Limb (tissue), 2 donors: ENCODE measurements at regions not wholly inside any gene's neighbourhood (a gene's known extent, or its start where the extent isn't known, plus 50 kb on each side); places are given as distances from the start of the nearest gene placed in this dataset.

Experiments used
- DNase-seq, 2 donors: peaks; one replicate each; pipeline ENCODE4 v3.0.0-alpha.2; 2016; ENCODE audit errors: extremely low spot score in 2 of 2

DNA sequence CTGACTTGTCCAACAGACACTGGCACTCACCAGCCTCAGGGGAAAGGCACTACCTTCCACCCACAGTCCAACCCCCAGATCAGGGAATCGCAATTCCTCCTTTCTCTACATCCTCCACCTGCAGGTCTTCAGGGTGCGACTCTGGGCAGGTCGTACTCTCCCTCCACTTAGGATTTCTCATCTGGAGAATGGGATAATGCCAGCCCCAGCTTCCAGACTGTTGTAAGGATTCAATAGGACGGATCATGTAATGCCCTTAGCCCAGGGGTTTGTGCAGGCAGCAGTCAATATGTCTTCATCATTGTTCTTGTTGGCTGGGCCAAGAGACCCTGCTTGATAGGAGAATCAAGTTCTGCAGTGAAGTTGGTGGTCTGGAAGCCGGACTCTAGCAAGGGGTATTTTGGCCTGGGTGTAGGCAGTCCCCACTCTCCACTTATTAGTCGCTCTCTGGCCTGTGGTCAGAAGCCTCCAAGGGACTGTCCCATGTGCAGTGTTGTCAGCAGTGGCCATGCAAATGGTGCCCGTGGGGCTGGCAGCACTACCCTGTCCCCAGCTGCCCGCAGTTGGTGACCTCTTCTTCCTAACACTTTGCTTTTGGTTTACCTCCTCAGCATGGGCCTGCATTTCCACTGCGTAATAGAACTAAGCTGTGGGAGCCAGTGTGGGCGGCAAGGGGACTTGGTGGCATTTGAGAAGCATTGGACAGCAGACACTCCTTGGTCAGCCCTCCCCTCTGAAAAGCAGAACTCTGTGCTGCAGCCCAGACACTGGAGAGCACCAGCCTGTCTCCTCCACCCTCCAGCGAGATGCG, 172.4 kb upstream of the HS6ST1 start:
- DNase-seq: peak in 1 of 2 donors; percentile 21

DNA sequence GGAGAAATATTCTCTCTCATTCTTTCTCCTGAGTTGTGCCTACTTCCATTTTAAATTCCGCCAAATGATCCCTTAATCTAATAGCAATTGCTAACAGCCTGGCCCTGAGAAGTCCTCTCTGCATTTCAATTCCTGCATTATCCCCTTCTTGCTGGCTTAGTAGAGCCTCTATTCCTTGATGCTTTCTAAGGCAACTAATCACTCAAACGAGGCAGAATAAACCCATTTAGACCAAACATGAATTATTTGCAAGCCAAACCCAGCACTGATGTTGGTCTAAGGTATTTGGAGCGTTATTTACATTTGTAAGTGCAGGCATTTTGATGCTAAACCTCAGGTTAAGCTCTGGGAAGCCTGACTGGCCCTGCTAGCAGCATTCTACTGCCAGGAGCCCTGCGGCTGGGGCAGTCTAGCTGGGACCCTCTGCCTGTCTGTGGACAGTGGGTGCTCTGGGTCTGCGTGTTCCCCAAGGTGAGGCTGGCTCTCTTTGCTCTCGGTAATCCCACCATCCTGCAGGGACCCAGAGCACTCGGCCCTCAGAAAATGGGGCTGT, 173.1 kb upstream of the HS6ST1 start:
- peak in 1 of 2 donors; percentile 17 for DNase-seq

DNA sequence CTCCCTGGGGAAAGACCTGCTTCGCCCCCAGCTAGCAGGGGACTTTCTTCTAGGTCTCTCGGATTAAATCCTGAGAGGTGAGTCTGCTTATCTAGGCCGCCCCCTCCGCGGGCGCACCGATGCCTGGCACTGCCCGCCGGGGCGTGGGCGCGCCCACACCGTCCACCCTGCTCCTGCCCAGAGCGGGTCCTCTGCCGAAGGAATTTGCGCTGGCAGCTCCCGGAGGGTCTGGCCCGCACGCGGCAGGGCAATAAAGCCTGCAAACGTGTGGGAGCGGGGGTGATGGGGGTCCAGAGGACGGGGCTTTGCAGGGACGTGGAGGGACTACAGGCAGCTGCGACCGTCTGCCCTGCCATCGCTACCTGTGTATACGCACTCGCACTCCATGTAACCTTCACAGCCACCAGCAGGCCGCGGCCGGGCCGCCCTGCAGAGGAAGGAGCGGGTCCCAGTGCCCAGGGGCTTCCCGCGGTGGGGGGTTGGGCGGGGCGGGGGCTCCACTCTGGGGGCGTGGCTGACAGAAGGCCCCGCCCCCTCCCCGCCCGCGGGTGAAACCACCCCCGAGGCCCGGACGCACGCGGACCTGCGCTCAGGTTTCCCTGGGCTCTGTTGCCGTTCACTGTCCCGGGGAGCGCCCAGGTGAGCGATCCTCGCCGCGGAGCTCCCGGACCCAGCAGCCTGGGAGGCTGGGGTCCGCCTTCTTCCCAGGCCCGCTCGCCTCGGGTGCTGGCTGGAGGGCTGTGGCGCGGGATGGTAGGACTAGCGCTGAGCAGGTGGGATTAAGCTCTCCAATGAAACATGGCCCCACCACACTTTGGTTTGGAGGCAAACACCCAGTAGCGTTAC, 174.5 kb upstream of the HS6ST1 start:
- DNase-seq: no peak

DNA sequence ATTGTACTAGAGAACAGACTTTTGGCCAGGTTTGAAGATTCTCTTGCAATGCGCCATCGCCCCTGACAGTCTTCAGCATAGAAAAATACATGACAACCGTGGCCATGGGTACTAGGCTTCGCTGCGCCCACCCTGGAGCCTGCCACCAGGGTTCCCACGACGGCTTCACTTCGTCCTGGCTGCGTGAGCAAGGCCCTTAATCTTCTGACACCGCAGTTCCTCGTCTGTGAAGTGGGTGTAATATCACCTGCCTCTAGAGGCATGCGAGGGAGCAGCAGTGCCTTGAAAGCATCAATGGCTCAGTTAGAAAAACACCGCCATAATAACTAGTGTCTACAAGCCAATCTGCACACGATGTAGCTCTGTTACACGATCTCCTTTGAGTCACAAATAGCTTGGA, 175.2 kb upstream of the HS6ST1 start:
- no peak for DNase-seq

DNA sequence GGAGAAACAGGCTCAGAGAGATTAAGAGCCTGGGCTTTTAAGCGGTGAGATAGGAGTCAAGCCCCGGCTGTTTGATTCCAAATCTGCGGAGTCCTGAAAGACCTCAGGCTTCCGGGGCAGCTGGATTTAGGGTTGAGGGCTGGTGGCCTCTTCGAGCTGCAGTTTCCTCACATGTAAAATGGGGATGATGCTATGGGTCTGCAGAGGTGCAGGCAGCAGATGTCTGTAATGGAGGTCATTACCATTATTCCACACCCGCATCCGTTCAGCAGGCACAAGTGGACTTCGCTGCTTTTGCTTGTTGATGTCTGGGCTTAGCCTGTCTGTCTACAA, 175.6 kb upstream of the HS6ST1 start:
- DNase-seq: no peak

DNA sequence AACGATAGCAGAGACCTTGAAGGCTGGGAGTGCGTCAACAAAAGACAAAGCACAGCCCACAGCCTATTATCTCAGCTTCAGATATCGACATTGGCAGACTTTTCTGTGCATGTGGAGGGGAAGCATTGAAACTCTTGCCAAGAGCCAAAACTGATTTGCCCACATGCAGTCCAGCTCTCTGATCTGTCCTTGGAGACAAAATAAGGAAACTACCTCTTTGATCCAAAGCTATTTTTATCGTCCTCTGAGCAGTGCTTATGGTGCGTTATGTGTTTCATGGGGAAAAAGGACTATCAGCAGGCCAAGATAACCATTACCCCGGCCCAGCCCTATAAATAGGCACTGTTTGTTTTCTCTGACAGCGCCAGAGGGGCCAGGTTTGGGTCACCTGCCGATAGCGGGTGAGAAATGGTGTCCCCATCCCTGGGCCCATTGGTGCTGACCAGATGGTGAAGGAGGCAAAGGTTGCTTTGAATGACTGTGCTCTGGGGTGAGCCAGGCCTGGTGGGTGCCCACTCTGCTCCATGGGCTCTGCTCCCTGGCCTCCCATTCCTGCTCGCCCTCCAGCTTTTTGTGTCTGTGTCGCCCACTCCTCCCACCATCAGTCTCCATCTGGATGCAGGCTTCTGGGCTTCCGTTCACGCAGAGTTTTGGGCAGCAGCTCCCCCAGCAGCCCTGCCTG, 176.1 kb upstream of the HS6ST1 start:
- no peak for DNase-seq

DNA sequence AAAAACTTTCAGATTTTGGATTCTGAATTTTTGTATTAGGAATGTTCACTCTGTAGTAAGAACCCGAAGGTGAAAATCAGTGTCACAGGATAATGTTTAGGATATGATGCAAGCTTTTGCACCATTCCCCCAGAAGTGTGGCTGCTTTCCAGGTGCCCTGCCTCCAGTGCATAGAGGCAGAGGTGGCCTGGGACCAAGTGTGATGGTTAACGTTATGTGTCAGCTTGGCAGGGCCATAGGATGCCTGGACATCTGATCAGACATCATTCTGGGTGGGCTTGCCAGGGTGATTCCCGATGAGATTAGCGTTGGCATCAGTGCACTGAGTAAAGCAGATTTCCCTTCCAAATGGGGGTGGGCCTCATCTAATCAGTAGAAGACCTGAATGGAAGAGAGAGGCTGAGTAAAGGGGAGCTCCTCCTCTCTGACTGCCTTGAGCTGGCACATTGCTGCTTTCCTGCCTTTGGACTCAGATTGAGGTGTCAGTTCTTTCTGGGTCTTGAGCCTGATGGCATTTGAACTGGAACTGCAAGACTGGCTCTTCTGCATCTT, 177.4 kb upstream of the HS6ST1 start:
- no peak for DNase-seq

DNA sequence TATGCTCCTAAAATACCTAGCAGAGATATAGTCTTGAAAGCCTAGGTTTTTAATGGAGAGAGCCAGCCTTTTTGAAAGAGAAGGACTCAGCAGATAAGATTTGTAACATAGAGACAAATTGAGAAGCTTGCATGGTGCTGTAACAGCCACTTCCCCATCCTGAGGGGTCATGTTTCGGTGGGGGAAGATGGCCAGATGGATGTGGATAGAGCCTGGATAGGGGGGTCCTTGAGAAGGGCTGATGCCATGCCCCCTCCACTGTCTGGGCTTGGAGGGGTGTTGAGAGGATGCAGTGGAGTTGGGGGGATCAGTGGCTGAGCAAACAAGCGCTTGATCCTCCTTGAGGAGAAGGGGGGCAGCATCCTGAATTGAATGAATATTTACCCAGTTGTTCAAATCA, 178.0 kb upstream of the HS6ST1 start:
- DNase-seq: no peak

DNA sequence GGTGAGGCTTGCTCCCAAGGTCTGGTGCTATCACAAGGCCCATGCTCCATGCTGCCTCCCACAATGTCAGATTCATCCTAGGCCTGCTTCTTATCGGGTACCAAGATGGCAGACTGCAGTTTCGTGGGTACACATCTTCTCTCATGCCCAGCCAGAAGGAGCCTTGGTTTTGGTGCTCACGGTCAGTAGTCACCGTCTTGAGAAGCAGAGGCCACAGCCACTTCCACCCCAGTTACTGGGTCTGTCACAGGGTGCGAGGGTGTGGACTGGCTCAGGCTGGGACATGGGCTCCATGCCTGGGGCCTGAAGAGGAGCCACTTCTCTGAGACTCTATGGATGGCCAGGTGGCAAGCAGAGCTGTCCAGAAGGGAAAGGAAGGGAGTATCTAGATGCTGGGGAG, 178.8 kb upstream of the HS6ST1 start:
- DNase-seq: no peak

DNA sequence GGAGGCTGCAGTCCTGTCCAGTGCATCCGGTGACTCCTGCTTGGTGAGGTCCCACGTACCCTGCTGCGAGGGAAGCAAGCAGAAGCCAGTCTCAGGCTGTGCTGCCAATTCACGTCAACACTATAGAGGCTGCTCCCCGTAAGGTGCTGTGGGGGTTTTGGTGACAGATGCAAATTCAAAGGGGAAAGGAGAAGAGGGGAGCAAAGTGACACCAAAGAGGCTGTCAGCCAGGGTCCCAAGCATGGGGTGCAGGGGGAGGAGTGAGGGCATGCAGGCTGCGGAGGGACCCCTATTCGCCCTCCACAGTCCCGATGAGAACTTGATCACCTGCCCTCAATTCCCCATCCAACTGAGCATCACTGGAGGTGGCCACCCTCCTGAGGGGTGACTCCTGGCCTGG, 179.4 kb upstream of the HS6ST1 start:
- no peak for DNase-seq

DNA sequence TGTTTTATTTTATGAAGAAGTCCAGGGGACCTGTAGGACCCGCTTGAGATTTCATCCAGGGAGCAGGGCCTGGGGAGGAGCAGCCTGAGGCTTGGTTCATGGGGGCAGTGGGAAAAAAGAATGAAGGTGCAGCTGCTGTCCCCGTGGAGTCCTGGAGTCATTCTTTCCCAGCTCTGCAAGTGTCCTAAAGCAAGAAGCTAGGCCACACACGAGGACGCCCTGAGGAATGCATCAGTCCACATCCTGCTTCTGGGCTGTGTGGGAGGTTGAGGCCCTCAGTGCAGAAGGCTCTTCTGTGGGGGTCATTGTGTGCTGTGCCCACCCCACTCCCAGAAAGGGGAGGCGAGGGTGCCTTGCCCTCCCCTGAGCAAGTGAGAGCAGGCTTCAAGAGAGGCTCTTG, 179.9 kb upstream of the HS6ST1 start:
- DNase-seq: no peak

DNA sequence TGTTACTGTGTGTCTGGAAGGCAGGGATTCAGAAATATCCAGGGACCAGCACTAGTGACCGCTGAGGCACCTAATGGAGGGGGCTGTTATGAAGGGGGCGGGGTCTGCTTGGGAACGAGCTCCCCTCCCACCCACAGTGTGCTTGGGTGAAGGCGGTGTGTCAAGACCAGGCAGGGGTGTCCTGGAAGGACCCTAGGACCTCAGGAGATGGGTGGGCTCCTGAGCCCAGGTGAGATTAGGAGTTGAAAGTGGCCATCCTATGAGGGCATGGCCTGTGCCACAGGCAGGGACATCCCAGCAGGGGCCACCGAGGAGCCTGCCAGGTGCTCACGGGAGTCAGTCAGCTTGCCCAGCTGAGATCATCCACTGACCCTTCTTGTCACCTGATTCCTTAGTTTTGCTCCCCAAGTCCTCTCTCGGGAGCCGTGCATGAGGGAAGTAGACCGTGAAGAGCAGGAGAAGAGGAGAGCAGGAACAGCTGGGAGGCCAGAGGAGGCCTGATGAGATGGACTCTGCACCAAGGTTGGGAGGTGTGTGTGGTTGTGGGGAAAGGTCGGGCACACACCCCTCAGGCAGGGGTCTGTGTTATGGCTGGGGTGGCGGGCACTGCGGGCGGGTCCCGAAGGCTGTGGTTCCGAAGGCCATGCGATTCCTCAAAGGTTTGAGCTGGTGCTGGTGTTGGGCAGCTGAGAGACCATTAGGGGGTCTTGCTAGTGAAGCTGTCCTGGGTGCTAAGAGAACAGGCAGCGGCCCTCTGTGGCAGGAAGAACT, 180.9 kb upstream of the HS6ST1 start:
- DNase-seq: peak in 1 of 2 donors; percentile 16

DNA sequence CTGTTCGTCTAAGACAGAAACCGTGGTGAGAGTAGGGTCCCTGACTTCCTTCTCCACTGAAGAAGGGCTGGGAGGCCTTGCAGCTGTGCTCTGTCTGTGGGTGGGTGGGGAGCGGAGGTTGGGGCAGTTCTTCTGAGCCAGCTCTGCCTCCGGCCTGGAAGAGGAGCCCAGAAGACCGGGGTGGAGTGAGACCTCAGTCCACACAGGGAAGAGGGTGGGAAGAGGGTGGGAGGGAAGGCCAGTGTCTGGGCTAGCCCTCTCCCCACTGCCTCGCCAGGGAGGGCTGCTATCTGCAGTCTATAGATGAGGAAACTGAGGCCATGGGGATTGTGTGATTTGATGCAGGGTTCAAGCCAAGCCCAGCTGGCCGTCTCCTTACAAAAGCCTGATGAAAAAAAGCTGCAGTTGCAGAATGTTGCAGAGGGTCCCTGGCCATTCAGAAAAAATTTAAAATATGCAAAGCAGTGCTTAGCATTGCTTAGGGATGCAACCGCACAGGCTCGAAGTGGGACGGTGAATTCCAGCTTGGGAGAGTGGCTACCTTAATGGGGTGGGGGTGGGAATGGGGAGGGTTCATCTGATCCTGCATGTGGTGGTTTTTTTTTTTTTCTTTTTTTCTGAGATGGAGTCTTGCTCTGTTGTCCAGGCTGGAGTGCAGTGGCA, 181.6 kb upstream of the HS6ST1 start:
- no peak for DNase-seq

DNA sequence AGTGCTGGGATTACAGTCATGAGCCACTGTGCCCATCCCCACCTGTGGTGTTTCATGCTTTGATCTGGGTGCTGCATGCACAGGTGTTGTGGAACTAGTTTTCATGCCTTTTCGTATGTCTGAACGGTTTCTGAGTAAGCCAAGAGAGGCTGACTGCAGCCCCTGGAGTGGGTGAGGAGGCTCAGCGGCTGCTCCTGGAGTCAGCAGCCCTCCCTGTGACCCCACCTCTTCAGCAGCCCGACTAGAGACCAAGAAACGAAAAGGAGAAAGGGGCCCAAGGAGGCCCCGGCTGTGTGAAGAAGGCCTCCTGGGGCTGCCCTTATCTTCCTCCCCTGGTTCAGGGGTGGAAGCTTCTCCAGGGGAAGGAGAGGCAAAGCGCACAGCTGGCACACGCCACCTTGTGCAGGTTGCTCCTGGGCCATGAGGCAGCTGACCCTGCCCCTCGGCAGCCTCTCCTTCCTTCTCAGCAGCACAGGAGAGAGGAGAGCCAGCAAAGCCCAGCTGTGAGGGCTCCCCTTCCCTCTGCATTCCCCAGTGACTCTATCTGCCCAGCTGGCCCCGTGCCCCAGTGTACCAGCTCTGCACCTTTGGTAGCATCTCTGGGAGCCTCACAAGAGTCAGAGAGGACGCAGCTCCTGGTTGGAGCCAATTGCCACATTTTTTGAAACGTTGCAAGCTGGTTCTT, 182.5 kb upstream of the HS6ST1 start:
- no peak for DNase-seq

DNA sequence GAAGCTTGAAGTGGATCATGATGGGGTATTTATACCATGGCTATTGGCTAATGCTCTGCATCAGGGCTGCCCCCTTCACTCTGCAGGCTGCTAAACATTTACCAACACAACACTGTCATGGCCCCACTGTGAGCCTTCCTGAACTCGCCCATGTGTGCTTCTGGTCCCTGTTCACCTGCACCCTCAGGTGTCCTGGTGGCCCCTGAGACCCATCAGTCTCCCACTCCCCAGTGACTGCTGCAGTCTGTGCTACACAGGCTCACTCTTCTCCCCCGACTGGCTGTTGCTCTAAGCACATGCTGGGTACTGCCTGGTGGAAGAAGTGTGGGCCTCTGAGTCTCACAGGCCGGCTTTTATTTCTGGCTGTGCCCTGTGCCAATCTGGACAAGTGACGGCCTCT, 183.0 kb upstream of the HS6ST1 start:
- DNase-seq: peak in 1 of 2 donors; percentile 24

DNA sequence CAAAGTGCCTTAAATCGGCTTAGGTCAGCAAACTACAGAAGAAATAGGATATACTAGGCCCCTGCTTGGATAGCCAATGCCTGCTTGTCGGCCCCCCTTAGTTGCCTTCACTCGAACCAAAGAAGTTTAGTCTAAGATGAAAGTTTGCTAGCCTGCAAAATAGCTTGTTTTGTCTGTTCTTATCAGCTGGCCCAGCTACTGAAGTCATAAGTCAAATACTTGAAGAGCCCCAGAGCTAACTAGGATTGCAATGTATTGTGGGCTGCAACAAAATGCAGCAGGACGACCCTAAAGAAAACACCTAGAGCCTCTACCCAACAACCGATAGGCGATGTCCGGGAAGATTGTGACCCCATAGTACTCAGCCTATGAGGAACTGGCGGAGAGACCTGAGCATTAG, 183.5 kb upstream of the HS6ST1 start:
- DNase-seq: peak in 1 of 2 donors; percentile 17

DNA sequence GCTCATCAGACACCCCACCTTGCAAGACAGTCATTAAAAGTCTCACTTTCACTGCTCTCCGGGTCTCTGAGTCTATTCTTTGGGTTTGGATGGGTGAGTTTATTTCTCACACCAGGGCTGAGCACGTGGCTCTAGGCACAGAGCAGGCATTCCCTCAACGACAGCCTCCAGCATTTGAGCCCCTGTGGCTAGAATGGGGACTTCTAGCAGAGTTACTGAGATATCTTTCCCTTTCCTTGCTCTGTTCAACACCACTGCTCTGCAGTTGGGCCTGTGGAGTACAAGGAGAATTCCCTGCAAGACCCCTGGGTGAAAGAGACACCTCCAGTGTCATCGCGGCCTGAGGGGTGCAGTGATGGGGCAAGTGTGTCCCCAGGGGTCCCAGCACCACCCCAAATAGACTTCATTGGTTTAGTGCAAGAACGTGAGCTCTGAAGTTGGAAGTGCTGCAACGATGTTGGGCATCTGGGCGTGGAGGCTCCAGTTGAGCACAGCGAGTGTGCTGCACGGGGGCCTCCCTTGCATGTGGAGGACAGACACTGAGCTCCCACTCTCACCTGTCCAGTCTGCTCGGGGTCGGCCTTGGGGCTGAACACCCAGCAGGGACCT, 184.1 kb upstream of the HS6ST1 start:
- peak in 1 of 2 donors; percentile 11 for DNase-seq

DNA sequence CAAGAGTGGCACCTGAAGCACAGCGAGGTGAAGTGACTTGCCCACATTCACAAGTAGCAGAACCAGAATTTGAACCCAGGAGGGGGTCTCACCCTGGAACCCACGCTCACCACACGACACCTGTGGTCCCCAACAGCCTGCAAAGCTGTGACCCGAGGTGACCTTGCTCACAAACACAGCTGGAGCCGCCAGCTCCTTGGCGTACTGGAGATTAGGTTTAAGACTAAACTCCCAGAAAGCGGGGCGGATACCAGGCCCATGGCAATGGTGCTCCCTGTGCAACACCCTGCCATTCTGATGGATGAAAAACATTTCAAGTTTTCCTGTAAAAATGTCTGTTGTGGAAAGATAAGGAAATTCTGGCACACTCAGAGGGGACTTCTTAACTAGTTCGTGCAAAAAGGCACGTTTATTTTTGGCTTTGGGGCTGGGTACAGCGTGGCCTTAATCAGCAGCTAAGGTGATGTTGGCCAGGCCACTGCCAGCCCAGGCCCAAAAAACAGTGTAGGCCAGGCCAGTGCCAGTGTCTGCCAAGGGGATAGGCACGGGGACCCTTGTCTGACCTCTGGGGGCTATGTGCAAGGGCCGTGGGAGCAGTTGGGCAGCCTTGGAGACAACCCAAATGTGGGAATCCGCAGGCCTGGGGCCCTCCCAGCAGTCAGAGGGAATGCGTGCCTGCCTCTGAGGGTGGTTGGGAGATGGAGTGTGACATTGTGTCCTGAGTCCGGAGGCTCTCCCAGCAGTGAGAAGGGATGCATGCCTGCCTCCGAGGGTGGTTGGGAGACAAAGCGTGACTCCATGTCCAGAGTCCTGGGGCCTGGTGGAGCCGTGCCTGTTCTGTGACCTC, 185.0 kb upstream of the HS6ST1 start:
- DNase-seq: peak in 1 of 2 donors; percentile 23
